K562 (cell line): ENCODE measurements at regions not wholly inside any gene's neighbourhood (a gene's known extent, or its start where the extent isn't known, plus 50 kb on each side); places are given as distances from the start of the nearest gene placed in this dataset.

Source experiments
- ATAC-seq: fragments of 200-7000 bp; cut with Tn5 transposase; 3 replicates; pipeline ENCODE4 v1.9.1; 2020; ENCODE audit warnings: moderate library complexity
- BruUV-seq: library from RNA; stranded (reverse); fragments of 400-500 nt; replicated peaks from 2 replicates; lab custom pipeline; 2021; lab: Mats Ljungman, UMichigan
- CTCF ChIA-PET: fragments of 300-600 bp; formaldehyde crosslinking; extraction: SDS; loops from one replicate; lab custom pipeline; 2021; ENCODE audit warnings: low intra/inter-chr PET ratio; lab: Yijun Ruan, JAX
- POLR2A ChIA-PET: fragments of 300-600, 350-650 bp; sonication (Branson Sonifier 250); formaldehyde crosslinking; extraction: SDS; loops from one replicate; lab custom pipeline; 2021; ENCODE audit warnings: antibody characterized with exemption, inconsistent platforms; lab: Yijun Ruan, JAX
- DNase-seq, 4 experiments: peaks; one replicate each; pipeline versions ENCODE4 v3.0.0 to v3.0.0-alpha.2; 2011 to 2018; ENCODE audit warnings: low spot score in 3 of 4, mixed read lengths in 3 of 4; ENCODE audit errors: extremely low read depth in 1 of 4
- FAIRE-seq: peaks from 2 replicates; lab custom pipeline; 2011; peaks lifted over from hg19 to GRCh38; lab: Jason Lieb, UNC
- H2AFZ ChIP-seq: 2 replicates; pipeline ENCODE4 v1.6.0; 2011; ENCODE audit warnings: low read depth, low read length, control low read depth, inconsistent platforms
- H3K27ac ChIP-seq: fragments of 200-600 bp; 3 replicates; pipeline ENCODE4 v1.8.0; 2011; ENCODE audit warnings: low read depth, mild to moderate bottlenecking, control low read depth, inconsistent platforms, low read length, moderate library complexity, mixed read lengths; ENCODE audit errors: extremely low read depth
- H3K27me3 ChIP-seq, 2 experiments: fragments of 300-600 bp in 1 of 2; 2 replicates in 1 of 2; 3 replicates in 1 of 2; pipeline versions ENCODE4 v1.6.0 to v1.8.0; 2011; ENCODE audit warnings: inconsistent platforms in 2 of 2, low read length in 2 of 2, mild to moderate bottlenecking in 1 of 2, mixed read lengths in 1 of 2, moderate library complexity in 1 of 2; ENCODE audit not compliant: control insufficient read depth in 2 of 2, insufficient read depth in 2 of 2
- H3K36me3 ChIP-seq: fragments of 300-600 bp; 3 replicates; pipeline ENCODE4 v1.8.0; 2011; ENCODE audit warnings: mild to moderate bottlenecking, low read length, inconsistent platforms; ENCODE audit not compliant: control insufficient read depth, insufficient read depth
- H3K4me1 ChIP-seq, 2 experiments: fragments of 200-600 bp in 1 of 2; replicated peaks in 1 of 2; 2 replicates in 1 of 2; 3 replicates in 1 of 2; pipeline versions ENCODE4 v1.5.1 to v1.8.0; 2011; ENCODE audit warnings: inconsistent platforms in 2 of 2, low read length in 2 of 2, mild to moderate bottlenecking in 1 of 2, mixed read lengths in 1 of 2, moderate library complexity in 1 of 2; ENCODE audit not compliant: control insufficient read depth in 2 of 2, insufficient read depth in 2 of 2
- H3K4me2 ChIP-seq: 2 replicates; pipeline ENCODE4 v1.6.1; 2011; ENCODE audit warnings: low read length, control low read depth, inconsistent platforms, mixed read lengths; ENCODE audit not compliant: insufficient read depth
- H3K4me3 ChIP-seq: fragments of 200-600 bp; sonication (generic), shearing (Covaris generic); 2 replicates; pipeline ENCODE4 v1.5.1; 2016; ENCODE audit warnings: control low read depth, inconsistent platforms
- H3K79me2 ChIP-seq: fragments of 200-600 bp; 3 replicates; pipeline ENCODE4 v1.8.0; 2011; ENCODE audit warnings: low read length, inconsistent platforms; ENCODE audit not compliant: control insufficient read depth, insufficient read depth
- H3K9ac ChIP-seq, 2 experiments: 2 replicates each; pipeline versions ENCODE4 v1.6.0 to v1.6.1; 2011; ENCODE audit warnings: low read depth in 2 of 2, low read length in 2 of 2, control low read depth in 1 of 2, inconsistent platforms in 1 of 2, mild to moderate bottlenecking in 1 of 2, mixed read lengths in 1 of 2; ENCODE audit not compliant: insufficient read depth in 1 of 2
- H3K9me1 ChIP-seq: one replicate; pipeline ENCODE4 v1.6.0; 2011; ENCODE audit warnings: inconsistent platforms, mild to moderate bottlenecking, low read length, moderate library complexity; ENCODE audit not compliant: control insufficient read depth, insufficient read depth
- H3K9me3 ChIP-seq: replicated peaks from 2 replicates; pipeline ENCODE4 v1.5.1; 2011; ENCODE audit warnings: low read depth, low read length, inconsistent platforms; ENCODE audit not compliant: control insufficient read depth, insufficient read depth
- H4K20me1 ChIP-seq: replicated peaks from 2 replicates; pipeline ENCODE4 v1.6.1; 2011; ENCODE audit warnings: low read length, inconsistent platforms, mixed read lengths; ENCODE audit not compliant: control insufficient read depth, insufficient read depth
- EP400 ChIP-seq: fragments of 450-650 bp; IDR thresholded peaks from 2 replicates; pipeline ENCODE4 v1.6.1; 2017; ENCODE audit warnings: antibody characterized with exemption, mild to moderate bottlenecking, moderate library complexity
- JUN ChIP-seq, 2 experiments: sonication (generic) in 1 of 2; formaldehyde crosslinking in 1 of 2; IDR thresholded peaks; 2 replicates each; pipeline versions ENCODE4 v1.6.1 to v1.8.0; 2012 to 2022; ENCODE audit warnings: borderline replicate concordance in 2 of 2, mild to moderate bottlenecking in 2 of 2, improper control_type of control experiment in 1 of 2, low read depth in 1 of 2, low read length in 1 of 2, missing genetic modification reagents in 1 of 2
- NFE2L1 ChIP-seq: fragments of 450-650 bp; IDR thresholded peaks from 2 replicates; pipeline ENCODE4 v1.6.1; 2016; ENCODE audit warnings: missing genetic modification characterization, low read depth, mild to moderate bottlenecking, missing compliant biosample characterization, moderate library complexity, borderline replicate concordance
- RBFOX2 ChIP-seq: fragments of 200-400 bp; formaldehyde crosslinking; IDR thresholded peaks from 2 replicates; pipeline ENCODE4 v1.6.1; 2017; ENCODE audit warnings: low read depth, mild to moderate bottlenecking, low read length, moderate library complexity
- TAF9B ChIP-seq: fragments of 450-650 bp; IDR thresholded peaks from 2 replicates; pipeline ENCODE4 v1.6.1; 2018; ENCODE audit warnings: mild to moderate bottlenecking; ENCODE audit not compliant: partially characterized antibody
- ZNF589 ChIP-seq: fragments of 200-800 bp; sonication (Bioruptor generic); IDR thresholded peaks from 2 replicates; pipeline ENCODE4 v1.6.1; 2016; ENCODE audit warnings: low read depth, missing genetic modification characterization, missing compliant biosample characterization
- WGBS: fragments of 100-300 bp; shearing (Covaris generic); methylation state at CpG from one replicate; pipeline ENCODE4 v1.1.6; 2016; ENCODE audit warnings: low coverage, mixed read lengths; ENCODE audit not compliant: insufficient coverage; ENCODE audit errors: missing lambda C conversion rate; 5-methylcytosine and 5-hydroxymethylcytosine counted together
- in situ Hi-C: fragments of 300-500 bp; cut with MboI; formaldehyde crosslinking; loops from 4 replicates; pipeline ENCODE4 v1.15.0; 2018; ENCODE audit warnings: inconsistent platforms, mixed read lengths
- intact Hi-C: fragments of 100-400 bp; cut with micrococcal nuclease; formaldehyde crosslinking; loops from 2 replicates; pipeline ENCODE4 v1.14.2; 2022
- TF ChIP-seq, protein P1 (sequence below), 2 experiments: fragments of 450-650 bp; IDR thresholded peaks; 2 replicates each; pipeline ENCODE4 v1.6.1; 2018; ENCODE audit warnings: mild to moderate bottlenecking in 2 of 2, low read depth in 1 of 2; ENCODE audit not compliant: partially characterized antibody in 2 of 2

DNA sequence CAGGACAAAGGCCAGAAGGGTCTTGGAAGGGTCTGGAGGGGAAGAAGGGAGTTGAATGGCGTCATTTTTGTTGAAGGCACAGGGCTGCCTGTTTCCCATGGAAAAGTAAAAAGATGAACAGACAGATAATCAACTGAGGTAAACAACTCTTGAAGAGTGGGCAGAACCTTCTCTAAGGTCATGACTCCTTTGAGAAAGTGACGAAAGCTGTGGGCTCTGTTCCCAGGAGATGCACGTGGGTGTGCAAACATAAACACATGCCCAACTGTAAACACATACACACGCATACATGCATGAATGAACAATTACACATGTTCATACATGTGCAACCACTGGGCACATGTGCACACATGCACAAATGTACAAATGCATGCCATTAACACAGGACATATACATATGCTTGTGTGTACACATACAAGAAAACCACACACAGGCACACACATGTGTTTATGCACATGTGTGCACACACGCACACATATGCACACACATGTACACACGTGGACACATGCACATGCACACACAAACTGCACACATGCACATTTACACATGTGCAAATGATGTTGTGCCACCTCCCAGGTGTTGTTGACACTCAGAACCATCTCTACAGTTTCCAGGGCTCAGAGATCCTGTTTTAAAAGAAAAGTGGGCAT lies 143.3 kb downstream of the GADD45G start:
- H2AFZ ChIP-seq: no peak overlapping the region
- no peak for FAIRE-seq
- no peaks in the 10 kb centered on the region for H3K36me3 ChIP-seq
- no peak overlapping the region for H3K9ac ChIP-seq
- TF ChIP-seq EP400 (no peak), RBFOX2 (no peak), TAF9B (no peak), JUN (IDR thresholded peaks at IDR 0.05; ENCODE audit: borderline replicate concordance, low read depth, low read length) (no peak), JUN (CRISPR knock-in tag; IDR thresholded peaks at IDR 0.05; ENCODE audit: borderline replicate concordance) (no peak), NFE2L1 (no peak), ZNF589 (CRISPR knock-in tag) (no peak)
- TF ChIP-seq, protein P1, sequence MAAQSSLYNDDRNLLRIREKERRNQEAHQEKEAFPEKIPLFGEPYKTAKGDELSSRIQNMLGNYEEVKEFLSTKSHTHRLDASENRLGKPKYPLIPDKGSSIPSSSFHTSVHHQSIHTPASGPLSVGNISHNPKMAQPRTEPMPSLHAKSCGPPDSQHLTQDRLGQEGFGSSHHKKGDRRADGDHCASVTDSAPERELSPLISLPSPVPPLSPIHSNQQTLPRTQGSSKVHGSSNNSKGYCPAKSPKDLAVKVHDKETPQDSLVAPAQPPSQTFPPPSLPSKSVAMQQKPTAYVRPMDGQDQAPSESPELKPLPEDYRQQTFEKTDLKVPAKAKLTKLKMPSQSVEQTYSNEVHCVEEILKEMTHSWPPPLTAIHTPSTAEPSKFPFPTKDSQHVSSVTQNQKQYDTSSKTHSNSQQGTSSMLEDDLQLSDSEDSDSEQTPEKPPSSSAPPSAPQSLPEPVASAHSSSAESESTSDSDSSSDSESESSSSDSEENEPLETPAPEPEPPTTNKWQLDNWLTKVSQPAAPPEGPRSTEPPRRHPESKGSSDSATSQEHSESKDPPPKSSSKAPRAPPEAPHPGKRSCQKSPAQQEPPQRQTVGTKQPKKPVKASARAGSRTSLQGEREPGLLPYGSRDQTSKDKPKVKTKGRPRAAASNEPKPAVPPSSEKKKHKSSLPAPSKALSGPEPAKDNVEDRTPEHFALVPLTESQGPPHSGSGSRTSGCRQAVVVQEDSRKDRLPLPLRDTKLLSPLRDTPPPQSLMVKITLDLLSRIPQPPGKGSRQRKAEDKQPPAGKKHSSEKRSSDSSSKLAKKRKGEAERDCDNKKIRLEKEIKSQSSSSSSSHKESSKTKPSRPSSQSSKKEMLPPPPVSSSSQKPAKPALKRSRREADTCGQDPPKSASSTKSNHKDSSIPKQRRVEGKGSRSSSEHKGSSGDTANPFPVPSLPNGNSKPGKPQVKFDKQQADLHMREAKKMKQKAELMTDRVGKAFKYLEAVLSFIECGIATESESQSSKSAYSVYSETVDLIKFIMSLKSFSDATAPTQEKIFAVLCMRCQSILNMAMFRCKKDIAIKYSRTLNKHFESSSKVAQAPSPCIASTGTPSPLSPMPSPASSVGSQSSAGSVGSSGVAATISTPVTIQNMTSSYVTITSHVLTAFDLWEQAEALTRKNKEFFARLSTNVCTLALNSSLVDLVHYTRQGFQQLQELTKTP (IDR thresholded peaks at IDR 0.05; ENCODE audit: low read depth in 1 of 2, partially characterized antibody in 2 of 2): no peak
- H4K20me1 ChIP-seq: no peaks in the 10 kb centered on the region; the same call in 1 of the 2 replicates
- no peaks in the 10 kb centered on the region for H3K9me1 ChIP-seq
- BruUV-seq: no TSS peak
- H3K4me1 ChIP-seq: no peaks in the 10 kb centered on the region
- no peaks in the 10 kb centered on the region for H3K9me3 ChIP-seq
- no peaks in the 10 kb centered on the region for H3K79me2 ChIP-seq
- no peak for DNase-seq
- no peak overlapping the region for H3K4me2 ChIP-seq
- in situ Hi-C loops: no loop called here
- ChIA-PET POLR2A (no interaction called here), CTCF (no interaction called here)
- no peak for ATAC-seq
- no peaks in the 10 kb centered on the region for H3K27me3 ChIP-seq
- no peak overlapping the region for H3K4me3 ChIP-seq
- intact Hi-C loops: no loop called here
- H3K27ac ChIP-seq: no peak overlapping the region
- 3% methylated on average over 4 of the region's 6 CpGs for WGBS
